ENCODE measurements at regions not wholly inside any gene's neighbourhood (a gene's known extent, or its start where the extent isn't known, plus 50 kb on each side); places are given as distances from the start of the nearest gene placed in this dataset.
"Not testable (repeated sequence)": the region's sequence is repeated elsewhere in the genome, so short reads cannot be mapped to it uniquely, and the experiment has no call there.

DNA sequence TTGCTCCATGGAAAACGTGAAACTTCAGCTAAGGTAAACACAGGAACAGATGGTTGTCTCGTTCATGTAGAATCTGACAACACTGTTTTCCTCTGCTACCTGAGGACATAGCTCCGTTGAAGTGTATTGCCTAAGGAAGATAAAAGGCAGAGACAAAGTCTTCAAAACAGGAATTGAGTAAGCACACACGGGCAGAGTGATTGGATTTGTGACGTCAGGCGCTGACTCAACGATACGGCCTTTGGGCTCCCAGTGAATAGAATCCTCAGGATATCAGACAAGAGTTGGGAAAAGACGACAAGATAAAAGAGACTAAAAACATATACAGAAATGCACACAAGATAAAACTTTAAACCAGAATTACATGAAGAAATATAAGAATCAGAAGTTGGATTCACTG, 787.1 kb upstream of the CTNND2 start:
- FAIRE-seq = no peak

GRCh38 chr5:12690361-12690760, 786.1 kb upstream of the CTNND2 start:
- FAIRE-seq = no peak

- no peak for FAIRE-seq
Observed at GRCh38 chr5:12683249-12683648, 779.0 kb upstream of the CTNND2 start.

GRCh38 chr5:12679731-12680130, 775.5 kb upstream of the CTNND2 start:
- FAIRE-seq = peak; percentile 99

DNA sequence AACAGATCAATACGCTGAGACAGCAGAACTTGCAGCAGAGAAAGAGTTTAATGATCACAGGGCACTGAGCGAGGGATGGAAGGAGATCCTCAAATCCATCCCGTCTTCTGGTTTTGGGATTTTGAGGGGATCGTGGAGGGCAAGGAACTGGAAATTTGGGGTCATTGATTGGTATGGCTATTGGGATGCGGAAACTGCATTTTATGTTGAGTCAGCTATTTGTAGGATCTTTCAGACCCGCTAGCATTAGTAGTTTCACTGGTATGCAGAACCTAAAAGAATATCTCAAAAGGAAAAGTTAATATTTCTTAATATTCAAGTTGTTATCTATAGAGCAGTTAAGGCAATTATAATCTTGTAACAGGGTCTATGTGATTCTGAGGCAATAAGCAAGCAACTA, 771.7 kb upstream of the CTNND2 start:
- no peak for FAIRE-seq

GRCh38 chr5:12672141-12672540, 767.9 kb upstream of the CTNND2 start:
- no peak for FAIRE-seq

- no peak for FAIRE-seq
Observed at GRCh38 chr5:12669326-12669725, 765.1 kb upstream of the CTNND2 start.

- no peak for FAIRE-seq
Observed at GRCh38 chr5:12668564-12668963, 764.3 kb upstream of the CTNND2 start.

DNA sequence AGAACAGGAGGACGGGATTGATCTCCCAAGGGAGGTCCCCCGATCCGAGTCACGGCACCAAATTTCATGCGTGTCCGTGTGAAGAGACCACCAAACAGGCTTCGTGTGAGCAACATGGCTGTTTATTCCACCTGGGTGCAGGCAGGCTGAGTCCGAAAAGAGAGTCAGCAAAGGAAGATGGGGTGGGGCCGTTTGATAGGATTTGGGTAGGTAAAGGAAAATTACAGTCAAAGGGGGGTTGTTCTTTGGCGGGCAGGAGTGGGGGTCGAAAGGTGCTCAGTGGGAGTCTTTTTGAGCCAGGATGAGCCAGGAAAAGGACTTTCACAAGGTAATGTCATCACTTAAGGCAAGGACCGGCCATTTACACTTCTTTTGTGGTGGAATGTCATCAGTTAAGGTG, 763.6 kb upstream of the CTNND2 start:
- FAIRE-seq = not testable (repeated sequence)

- not testable (repeated sequence) for FAIRE-seq
Observed at GRCh38 chr5:12665772-12666171, 761.5 kb upstream of the CTNND2 start.

DNA sequence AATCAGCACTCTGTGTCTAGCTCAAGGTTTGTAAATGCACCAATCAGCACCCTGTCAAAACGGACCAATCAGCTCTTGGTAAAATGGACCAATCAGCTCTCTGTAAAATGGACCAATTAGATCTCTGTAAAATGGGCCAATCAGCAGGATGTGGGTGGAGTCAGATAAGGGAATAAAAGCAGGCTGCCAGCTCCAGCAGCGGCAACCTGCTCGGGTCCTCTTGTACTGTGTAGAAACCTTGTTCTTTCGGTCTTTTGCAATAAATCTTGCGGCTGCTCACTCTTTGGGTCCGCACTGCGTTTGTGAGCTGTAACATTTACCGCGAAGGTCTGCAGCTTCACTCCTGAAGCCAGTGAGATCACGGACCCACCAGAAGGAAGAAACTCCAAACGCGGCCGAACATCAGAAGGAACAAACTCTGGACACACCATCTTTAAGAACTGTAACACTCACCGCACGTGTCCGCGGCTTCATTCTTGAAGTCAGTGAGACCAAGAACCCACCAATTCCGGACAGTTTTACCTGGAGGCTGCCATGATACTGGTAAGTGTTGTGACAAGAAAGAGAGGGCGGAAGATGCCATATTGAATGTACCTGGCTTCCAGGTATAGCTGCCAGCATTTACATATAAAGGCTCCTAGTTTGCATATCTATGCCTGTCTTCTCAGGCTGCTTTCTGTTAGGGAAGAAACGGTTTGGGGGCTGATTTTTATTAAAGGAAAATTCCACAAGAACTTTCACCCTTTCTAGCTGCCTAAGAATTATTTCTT, 758.5 kb upstream of the CTNND2 start:
- FAIRE-seq = no peak

GRCh38 chr5:12661617-12662370, 757.5 kb upstream of the CTNND2 start:
- FAIRE-seq = no peak

- not testable (repeated sequence) for FAIRE-seq
Observed at GRCh38 chr5:12660279-12661107, 756.2 kb upstream of the CTNND2 start.

- FAIRE-seq = no peak
Observed at GRCh38 chr5:12659686-12660085, 755.4 kb upstream of the CTNND2 start.

DNA sequence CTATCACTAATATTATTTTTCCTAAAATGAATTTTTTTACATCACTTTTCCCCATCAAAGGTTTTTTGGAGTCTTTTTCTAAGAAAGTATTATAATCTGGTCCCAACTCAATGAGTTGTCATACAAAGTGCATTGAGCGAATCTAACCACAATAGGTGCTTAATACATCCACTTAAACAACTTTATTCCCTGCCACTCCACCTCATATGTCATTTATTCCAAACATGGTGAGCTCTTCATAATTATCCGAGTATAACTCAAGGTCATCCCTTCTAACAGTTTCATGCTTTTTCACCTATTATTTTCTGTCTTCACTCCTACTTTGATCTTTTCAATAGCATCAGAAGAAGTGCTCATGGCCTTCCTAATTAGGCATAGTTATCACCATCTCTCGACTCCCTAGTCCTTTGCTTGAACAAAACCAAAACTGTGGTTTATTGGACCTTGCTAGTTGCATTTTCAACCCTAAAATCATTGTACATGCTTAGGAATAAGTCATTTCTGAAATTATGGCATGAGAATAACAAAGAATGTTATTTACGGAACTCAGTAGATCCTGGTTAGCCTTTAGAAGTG, 754.7 kb upstream of the CTNND2 start:
- no peak for FAIRE-seq

- FAIRE-seq = not testable (repeated sequence)
Observed at GRCh38 chr5:12657914-12658474, 753.7 kb upstream of the CTNND2 start.

GRCh38 chr5:12655675-12656074, 751.4 kb upstream of the CTNND2 start:
- FAIRE-seq = no peak

- no peak for FAIRE-seq
Observed at GRCh38 chr5:12652201-12652600, 748.0 kb upstream of the CTNND2 start.

GRCh38 chr5:12648558-12648957, 744.3 kb upstream of the CTNND2 start:
- FAIRE-seq = no peak

DNA sequence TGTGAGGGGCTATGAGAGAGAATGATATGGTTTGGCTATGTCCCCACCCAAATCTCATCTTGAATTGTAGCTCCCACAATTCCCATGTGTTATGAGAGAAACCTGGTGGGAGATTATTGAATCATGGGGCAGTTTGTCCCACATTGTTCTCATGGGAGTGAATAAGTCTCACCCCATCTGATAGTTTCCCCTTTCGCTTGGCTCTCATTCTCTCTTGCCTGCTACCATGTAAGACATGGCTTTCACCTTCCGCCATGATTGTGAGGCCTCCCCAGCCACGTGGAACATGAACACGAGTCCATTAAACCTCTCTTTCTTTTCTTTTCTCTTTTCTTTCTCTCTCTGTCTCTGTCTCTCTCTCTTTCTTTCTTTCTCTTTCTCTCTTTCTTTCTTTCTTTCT, 743.4 kb upstream of the CTNND2 start:
- no peak for FAIRE-seq

- FAIRE-seq = no peak
Observed at GRCh38 chr5:12645582-12645981, 741.3 kb upstream of the CTNND2 start.

DNA sequence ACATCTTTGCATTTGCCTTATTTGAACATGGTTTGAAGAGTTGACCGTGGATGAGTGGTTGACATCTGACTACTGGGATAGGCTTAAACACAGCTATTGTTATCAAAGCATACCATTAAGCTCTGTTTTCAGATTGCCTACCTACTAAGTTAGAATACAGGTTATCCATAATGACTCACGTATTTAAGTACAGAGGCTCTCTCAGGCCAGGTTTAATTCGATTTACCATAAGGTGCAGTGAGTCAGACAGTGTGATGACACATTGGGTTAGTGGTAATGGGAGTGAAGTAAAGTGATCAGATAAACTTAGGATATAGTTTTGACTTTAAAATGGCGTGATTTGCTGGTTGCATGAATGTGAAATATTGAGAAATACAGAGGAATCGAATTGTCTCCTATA, 732.0 kb upstream of the CTNND2 start:
- FAIRE-seq = no peak

- no peak for FAIRE-seq
Observed at GRCh38 chr5:12626556-12626955, 722.3 kb upstream of the CTNND2 start.
